GM12878 (cell line): ENCODE measurements at regions not wholly inside any gene's neighbourhood (a gene's known extent, or its start where the extent isn't known, plus 50 kb on each side); places are given as distances from the start of the nearest gene placed in this dataset.

Experiments used
- ATAC-seq: fragments of 200-7000 bp; cut with Tn5 transposase; 3 replicates; pipeline ENCODE4 v1.9.1; 2020; ENCODE audit warnings: mild to moderate bottlenecking, moderate library complexity
- BruUV-seq: library from RNA; stranded (reverse); fragments of 400-500 nt; replicated peaks from 2 replicates; lab custom pipeline; 2021; lab: Mats Ljungman, UMichigan
- CTCF ChIA-PET: fragments of 300-600 bp; sonication (Branson Sonifier 250); formaldehyde crosslinking; extraction: SDS; loops from one replicate; lab custom pipeline; 2021; ENCODE audit warnings: inconsistent platforms; lab: Yijun Ruan, JAX
- POLR2A ChIA-PET: fragments of 350-600 bp; formaldehyde crosslinking; extraction: SDS; loops from one replicate; lab custom pipeline; 2021; ENCODE audit warnings: inconsistent platforms; lab: Charles Lee
- RAD21 ChIA-PET: fragments of 300-600 bp; sonication (Branson Sonifier 250); formaldehyde crosslinking; loops from one replicate; lab custom pipeline; 2023; ENCODE audit warnings: antibody characterized with exemption; ENCODE audit not compliant: unreplicated experiment; lab: Charles Lee
- SMC1A ChIA-PET: fragments of 300-600 bp; sonication (Branson Sonifier 250); formaldehyde crosslinking; loops from one replicate; lab custom pipeline; 2023; ENCODE audit not compliant: unreplicated experiment, uncharacterized antibody; lab: Charles Lee
- DNase-seq: peaks from one replicate; pipeline ENCODE4 v3.0.0-alpha.2; 2011; ENCODE audit warnings: low read depth, low spot score
- FAIRE-seq: peaks from 3 replicates; lab custom pipeline; 2011; peaks lifted over from hg19 to GRCh38; lab: Jason Lieb, UNC
- H2AFZ ChIP-seq: 2 replicates; pipeline ENCODE4 v1.6.0; 2011; ENCODE audit warnings: low read depth, low read length, control low read depth; ENCODE audit not compliant: control insufficient read depth
- H3K27ac ChIP-seq: 2 replicates; pipeline ENCODE4 v1.5.1; 2011; ENCODE audit warnings: control low read depth; ENCODE audit not compliant: control insufficient read depth, insufficient read depth
- H3K27me3 ChIP-seq, 2 experiments: replicated peaks in 1 of 2; 2 replicates each; pipeline versions ENCODE4 v1.6.0 to v1.6.1; 2011; ENCODE audit warnings: low read length in 1 of 2; ENCODE audit not compliant: control insufficient read depth in 2 of 2, insufficient read depth in 2 of 2
- H3K36me3 ChIP-seq, 2 experiments: 2 replicates each; pipeline ENCODE4 v1.5.1; 2011; ENCODE audit warnings: low read length in 1 of 2; ENCODE audit not compliant: control insufficient read depth in 2 of 2, insufficient read depth in 2 of 2
- H3K4me1 ChIP-seq: 2 replicates; pipeline ENCODE4 v1.6.1; 2011; ENCODE audit warnings: mild to moderate bottlenecking, low read length, moderate library complexity, mixed read lengths; ENCODE audit not compliant: control insufficient read depth, insufficient read depth
- H3K4me2 ChIP-seq: 2 replicates; pipeline ENCODE4 v1.6.0; 2011; ENCODE audit warnings: control low read depth; ENCODE audit not compliant: control insufficient read depth, insufficient read depth
- H3K4me3 ChIP-seq: fragments of 200-600 bp; sonication (generic); 2 replicates; pipeline ENCODE4 v1.5.1; 2016
- H3K79me2 ChIP-seq: 2 replicates; pipeline ENCODE4 v1.6.0; 2011; ENCODE audit warnings: low read length; ENCODE audit not compliant: control insufficient read depth, insufficient read depth
- H3K9ac ChIP-seq: 2 replicates; pipeline ENCODE4 v1.8.0; 2011; ENCODE audit warnings: low read length, control low read depth, mixed read lengths; ENCODE audit not compliant: control insufficient read depth, insufficient read depth
- H3K9me3 ChIP-seq: replicated peaks from 3 replicates; pipeline ENCODE4 v1.5.1; 2011; ENCODE audit warnings: mild to moderate bottlenecking, low read length; ENCODE audit not compliant: control insufficient read depth, insufficient read depth
- H4K20me1 ChIP-seq: 2 replicates; pipeline ENCODE4 v1.6.0; 2011; ENCODE audit not compliant: control insufficient read depth, insufficient read depth
- CBX3 ChIP-seq: fragments of 200-600 bp; sonication (generic); IDR thresholded peaks from 2 replicates; pipeline ENCODE4 v1.6.1; 2016; ENCODE audit warnings: low read depth, borderline replicate concordance
- CREB1 ChIP-seq: IDR thresholded peaks from 2 replicates; pipeline ENCODE4 v1.6.1; 2012; ENCODE audit warnings: low read depth, mild to moderate bottlenecking, inconsistent platforms
- EED ChIP-seq: sonication (generic); IDR thresholded peaks from 2 replicates; pipeline ENCODE4 v1.6.1; 2016; ENCODE audit warnings: antibody characterized with exemption, low read depth
- IKZF1 ChIP-seq: fragments of 450-650 bp; conservative IDR thresholded peaks from 2 replicates; pipeline ENCODE4 v1.6.1; 2017; ENCODE audit warnings: antibody characterized with exemption, mild to moderate bottlenecking
- KLF5 ChIP-seq: fragments of 450-650 bp; IDR thresholded peaks from 2 replicates; pipeline ENCODE4 v1.6.1; 2014; ENCODE audit warnings: mild to moderate bottlenecking; ENCODE audit not compliant: partially characterized antibody
- MXI1 ChIP-seq: fragments of 150-350 bp; IDR thresholded peaks from 2 replicates; pipeline ENCODE4 v1.6.1; 2011; ENCODE audit warnings: low read depth, mild to moderate bottlenecking, inconsistent platforms, low read length, improper control_type of control experiment
- MYB ChIP-seq: fragments of 150-350 bp; IDR thresholded peaks from 2 replicates; pipeline ENCODE4 v1.6.1; 2014; ENCODE audit warnings: mild to moderate bottlenecking, low read depth, low read length, borderline replicate concordance
- MYC ChIP-seq: IDR thresholded peaks from 2 replicates; pipeline ENCODE4 v1.6.1; 2011; ENCODE audit warnings: mild to moderate bottlenecking, low read length, moderate library complexity, inconsistent platforms; ENCODE audit not compliant: insufficient read depth, insufficient replicate concordance, insufficient read length, severe bottlenecking
- NKRF ChIP-seq: fragments of 450-650 bp; conservative IDR thresholded peaks from 2 replicates; pipeline ENCODE4 v1.6.1; 2017; ENCODE audit warnings: mild to moderate bottlenecking, moderate library complexity
- NR2C2 ChIP-seq: IDR thresholded peaks from 2 replicates; pipeline ENCODE4 v1.6.1; 2011; ENCODE audit warnings: borderline replicate concordance, low read depth; ENCODE audit not compliant: control insufficient read depth, insufficient read length
- PAX5 ChIP-seq: IDR thresholded peaks from 2 replicates; pipeline ENCODE4 v1.6.1; 2011; ENCODE audit warnings: low read depth, low read length, borderline replicate concordance
- POU2F2 ChIP-seq: IDR thresholded peaks from 3 replicates; pipeline ENCODE4 v1.6.1; 2011; ENCODE audit warnings: low read depth, mild to moderate bottlenecking, low read length, borderline replicate concordance
- RAD51 ChIP-seq: fragments of 450-650 bp; IDR thresholded peaks from 2 replicates; pipeline ENCODE4 v1.6.1; 2016; ENCODE audit warnings: moderate library complexity, mild to moderate bottlenecking, inconsistent platforms
- ZNF274 ChIP-seq: IDR thresholded peaks from one replicate; pipeline ENCODE4 v1.8.0; 2011; ENCODE audit not compliant: insufficient read length, insufficient read depth
- ZNF592 ChIP-seq: fragments of 450-650 bp; IDR thresholded peaks from 2 replicates; pipeline ENCODE4 v1.6.1; 2017; ENCODE audit warnings: mild to moderate bottlenecking, moderate library complexity
- ZSCAN29 ChIP-seq: fragments of 450-650 bp; IDR thresholded peaks from 2 replicates; pipeline ENCODE4 v1.6.1; 2017; ENCODE audit warnings: mild to moderate bottlenecking, moderate library complexity
- WGBS: methylation state at CpG from one replicate; pipeline ENCODE4 v1.1.6; 2016; ENCODE audit warnings: low lambda C conversion rate; ENCODE audit not compliant: insufficient replicate concordance, insufficient coverage; ENCODE audit errors: missing lambda C conversion rate; 5-methylcytosine and 5-hydroxymethylcytosine counted together
- in situ Hi-C: fragments of 300-500 bp; cut with MboI; formaldehyde crosslinking; loops from 9 replicates; pipeline ENCODE4 v1.14.3; 2018; ENCODE audit warnings: mixed read lengths
- intact Hi-C: fragments of 100-400 bp; cut with micrococcal nuclease; formaldehyde crosslinking; loops from one replicate; pipeline ENCODE4 v1.14.2; 2022; ENCODE audit not compliant: unreplicated experiment

GRCh38 chr11:134700101-134700640 lies 288.1 kb upstream of the B3GAT1 start:
- ChIA-PET CTCF (no interaction called here), SMC1A (no interaction called here)

More at GRCh38 chr11:134700101-134700640, 288.1 kb upstream of the B3GAT1 start:
- no peak overlapping the region for H3K9ac ChIP-seq
- no peaks in the 10 kb centered on the region for H3K9me3 ChIP-seq
- DNase-seq = no peak
- no peak overlapping the region for H3K4me3 ChIP-seq
- POLR2A ChIA-PET = no interaction called here
- 0% methylated on average over 7 of the region's 7 CpGs for WGBS
- TF ChIP-seq EED (no peak), CBX3 (no peak), POU2F2 (no peak), MYB (no peak), NKRF (no peak), MYC (no peak), ZSCAN29 (no peak), KLF5 (no peak), PAX5 (no peak), ZNF274 (no peak), NR2C2 (no peak), IKZF1 (no peak), MXI1 (no peak), RAD51 (no peak), ZNF592 (no peak), CREB1 (no peak)
- TF ChIP-seq, all 136 proteins: peak for 0
- Histone ChIP-seq H3K27ac (no peak overlapping the region), H3K4me1 (no peaks in the 10 kb centered on the region), H2AFZ (no peak overlapping the region), H3K36me3 (no peaks in the 10 kb centered on the region), H3K4me2 (no peak overlapping the region), H3K79me2 (no peaks in the 10 kb centered on the region), H4K20me1 (no peaks in the 10 kb centered on the region), H3K27me3 (peaks cover 0 to 3% of the 10 kb centered on the region in 2 experiments; a peak in 1 of 4 replicates)
- no peak for ATAC-seq
- in situ Hi-C loops = no loop called here
- no TSS peak for BruUV-seq
- RAD21 ChIA-PET = no interaction called here
- intact Hi-C loops = no loop called here
- no peak for FAIRE-seq
